GM18499 (cell line): ENCODE measurements at regions not wholly inside any gene's neighbourhood (a gene's known extent, or its start where the extent isn't known, plus 50 kb on each side); places are given as distances from the start of the nearest gene placed in this dataset.
"Not testable (repeated sequence)": the region's sequence is repeated elsewhere in the genome, so short reads cannot be mapped to it uniquely, and the experiment has no call there.

ENCODE experiments used
- ATAC-seq: cut with Tn5 transposase; IDR thresholded peaks from one replicate; pipeline ENCODE4 v1.9.1; 2021; ENCODE audit warnings: moderate number of reproducible peaks; ENCODE audit not compliant: insufficient read depth, unreplicated experiment

- ATAC-seq, result no peak
These were observed 136.1 kb upstream of the SGO1 start for GRCh38 chr3:20322085-20322484.

GRCh38 chr3:20321391-20322047 lies 135.5 kb upstream of the SGO1 start:
- ATAC-seq, result no peak

- no peak for ATAC-seq
These were observed 134.5 kb upstream of the SGO1 start for GRCh38 chr3:20320489-20320888.

GRCh38 chr3:20319551-20319950 lies 133.5 kb upstream of the SGO1 start:
- no peak for ATAC-seq

GRCh38 chr3:20317616-20318015 lies 131.6 kb upstream of the SGO1 start:
- ATAC-seq, result no peak

GRCh38 chr3:20316238-20316637 lies 130.2 kb upstream of the SGO1 start:
- ATAC-seq, result no peak

- no peak for ATAC-seq
These were observed 124.6 kb upstream of the SGO1 start for GRCh38 chr3:20310629-20311028.

- no peak for ATAC-seq
These were observed 121.4 kb upstream of the SGO1 start for GRCh38 chr3:20307383-20307782.

- ATAC-seq, result no peak
These were observed 119.6 kb upstream of the SGO1 start for GRCh38 chr3:20305647-20306046.

GRCh38 chr3:20302766-20303165 lies 116.8 kb upstream of the SGO1 start:
- ATAC-seq, result no peak

GRCh38 chr3:20288050-20288449 lies 102.0 kb upstream of the SGO1 start:
- no peak for ATAC-seq

GRCh38 chr3:20280257-20280656 lies 94.3 kb upstream of the SGO1 start:
- no peak for ATAC-seq

GRCh38 chr3:20265977-20266376 lies 80.0 kb upstream of the SGO1 start:
- not testable (repeated sequence) for ATAC-seq

- ATAC-seq, result no peak
These were observed 79.0 kb upstream of the SGO1 start for GRCh38 chr3:20264900-20265567.

GRCh38 chr3:20258371-20258770 lies 72.4 kb upstream of the SGO1 start:
- no peak for ATAC-seq

- peak; percentile 99 for ATAC-seq
These were observed 70.1 kb upstream of the SGO1 start for GRCh38 chr3:20256144-20256543.

GRCh38 chr3:20254268-20255117 lies 68.5 kb upstream of the SGO1 start:
- ATAC-seq, result no peak

- ATAC-seq, result no peak
These were observed 64.8 kb upstream of the SGO1 start for GRCh38 chr3:20250786-20251185.

GRCh38 chr3:20250314-20250713 lies 64.3 kb upstream of the SGO1 start:
- no peak for ATAC-seq

- ATAC-seq, result peak; percentile 84
These were observed 60.7 kb upstream of the SGO1 start for GRCh38 chr3:20246662-20247061.

- no peak for ATAC-seq
These were observed 59.8 kb upstream of the SGO1 start for GRCh38 chr3:20245781-20246180.
